NCI-H2196 treated with DMSO at 0.1 percent for 48 hours (cell line): ENCODE measurements at regions not wholly inside any gene's neighbourhood (a gene's known extent, or its start where the extent isn't known, plus 50 kb on each side); places are given as distances from the start of the nearest gene placed in this dataset.

ENCODE experiments used
- DNase-seq: peaks from one replicate; lab custom pipeline; 2025; ENCODE audit not compliant: unreplicated experiment; lab: John Stamatoyannopoulos, UW

- no peak for DNase-seq
Observed at GRCh38 chr2:129857200-129857599, 122.3 kb upstream of the RAB6C start.

- no peak for DNase-seq
Observed at GRCh38 chr2:129859175-129859574, 120.3 kb upstream of the RAB6C start.

GRCh38 chr2:129860088-129860487, 119.4 kb upstream of the RAB6C start:
- no peak for DNase-seq

DNA sequence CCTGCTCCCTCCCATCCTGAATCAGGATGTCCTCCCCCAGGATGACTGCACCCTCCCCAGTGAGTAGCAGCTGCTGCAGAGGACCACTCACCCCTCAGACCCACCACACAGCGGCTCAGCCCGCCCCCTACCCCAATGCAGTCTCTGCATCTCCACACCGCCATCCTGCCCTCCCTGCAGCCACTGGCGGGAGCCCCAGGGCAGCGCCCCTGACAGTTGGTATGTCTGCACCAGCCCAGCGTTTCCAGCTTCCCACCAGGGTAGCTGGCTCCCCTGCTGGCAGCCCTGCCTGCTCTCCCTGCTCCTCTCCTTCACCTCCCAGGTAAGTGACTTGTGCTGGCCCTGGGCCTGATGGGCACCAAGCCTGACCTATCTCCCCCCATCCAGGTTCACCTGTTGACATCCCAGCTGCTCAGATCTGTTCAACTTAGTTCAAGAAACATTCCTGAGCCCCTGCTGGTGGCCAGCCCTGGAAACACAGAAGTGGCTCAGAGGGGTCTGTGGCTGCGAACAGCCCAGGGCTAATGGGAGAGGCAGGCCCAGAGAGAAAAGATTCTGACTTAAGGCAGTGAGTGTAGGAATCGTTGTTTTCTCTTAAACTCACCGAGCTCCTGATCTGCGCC, 117.7 kb upstream of the RAB6C start:
- no peak for DNase-seq

- no peak for DNase-seq
Observed at GRCh38 chr2:129862668-129863067, 116.8 kb upstream of the RAB6C start.

- DNase-seq: no peak
Observed at GRCh38 chr2:129863350-129863749, 116.1 kb upstream of the RAB6C start.

- no peak for DNase-seq
Observed at GRCh38 chr2:129864719-129865118, 114.7 kb upstream of the RAB6C start.

- no peak for DNase-seq
Observed at GRCh38 chr2:129865976-129866375, 113.5 kb upstream of the RAB6C start.

DNA sequence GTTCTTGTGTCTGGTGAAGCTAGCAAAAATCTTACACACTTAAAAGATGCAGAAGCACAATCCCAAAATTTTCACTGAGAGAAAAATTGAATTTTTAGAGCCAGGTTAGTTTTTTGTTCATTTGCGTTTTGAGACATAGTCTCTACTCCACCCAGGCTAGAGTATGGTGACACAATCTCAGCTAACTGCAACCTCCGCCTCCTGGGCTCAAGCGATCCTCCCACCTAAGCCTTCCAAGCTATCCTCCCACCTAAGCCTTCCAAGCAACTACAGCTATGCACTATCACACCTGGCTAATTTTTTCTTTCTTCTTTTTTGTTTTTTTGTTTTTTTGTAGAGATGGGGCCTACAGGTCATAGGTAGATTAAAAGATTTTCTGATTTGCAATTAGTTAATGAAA, 113.1 kb upstream of the RAB6C start:
- DNase-seq: no peak

- no peak for DNase-seq
Observed at GRCh38 chr2:129868151-129868550, 111.3 kb upstream of the RAB6C start.

- no peak for DNase-seq
Observed at GRCh38 chr2:129870685-129871241, 108.7 kb upstream of the RAB6C start.

GRCh38 chr2:129872446-129872845, 107.0 kb upstream of the RAB6C start:
- DNase-seq: no peak

DNA sequence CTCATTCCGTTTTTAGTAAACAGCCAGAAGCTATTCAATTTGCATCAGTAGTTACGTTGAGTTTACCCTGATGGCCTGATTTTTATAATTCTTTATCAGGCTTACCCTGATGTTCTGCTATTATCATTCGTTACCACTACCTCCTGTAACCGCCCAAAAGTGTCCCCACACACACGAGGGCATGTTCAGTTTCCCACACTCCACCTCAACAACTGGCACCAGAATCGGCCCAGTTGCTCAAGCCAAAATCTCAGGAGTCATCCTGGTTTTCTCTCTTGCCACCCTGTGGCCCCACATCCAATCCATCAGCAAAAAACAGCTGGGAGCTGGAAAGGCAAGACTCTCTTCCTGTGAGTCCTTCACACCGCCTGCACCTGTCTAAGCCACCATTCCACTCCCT, 102.9 kb upstream of the RAB6C start:
- no peak for DNase-seq

- DNase-seq: peak; percentile 29
Observed at GRCh38 chr2:129877289-129877741, 102.2 kb upstream of the RAB6C start.

DNA sequence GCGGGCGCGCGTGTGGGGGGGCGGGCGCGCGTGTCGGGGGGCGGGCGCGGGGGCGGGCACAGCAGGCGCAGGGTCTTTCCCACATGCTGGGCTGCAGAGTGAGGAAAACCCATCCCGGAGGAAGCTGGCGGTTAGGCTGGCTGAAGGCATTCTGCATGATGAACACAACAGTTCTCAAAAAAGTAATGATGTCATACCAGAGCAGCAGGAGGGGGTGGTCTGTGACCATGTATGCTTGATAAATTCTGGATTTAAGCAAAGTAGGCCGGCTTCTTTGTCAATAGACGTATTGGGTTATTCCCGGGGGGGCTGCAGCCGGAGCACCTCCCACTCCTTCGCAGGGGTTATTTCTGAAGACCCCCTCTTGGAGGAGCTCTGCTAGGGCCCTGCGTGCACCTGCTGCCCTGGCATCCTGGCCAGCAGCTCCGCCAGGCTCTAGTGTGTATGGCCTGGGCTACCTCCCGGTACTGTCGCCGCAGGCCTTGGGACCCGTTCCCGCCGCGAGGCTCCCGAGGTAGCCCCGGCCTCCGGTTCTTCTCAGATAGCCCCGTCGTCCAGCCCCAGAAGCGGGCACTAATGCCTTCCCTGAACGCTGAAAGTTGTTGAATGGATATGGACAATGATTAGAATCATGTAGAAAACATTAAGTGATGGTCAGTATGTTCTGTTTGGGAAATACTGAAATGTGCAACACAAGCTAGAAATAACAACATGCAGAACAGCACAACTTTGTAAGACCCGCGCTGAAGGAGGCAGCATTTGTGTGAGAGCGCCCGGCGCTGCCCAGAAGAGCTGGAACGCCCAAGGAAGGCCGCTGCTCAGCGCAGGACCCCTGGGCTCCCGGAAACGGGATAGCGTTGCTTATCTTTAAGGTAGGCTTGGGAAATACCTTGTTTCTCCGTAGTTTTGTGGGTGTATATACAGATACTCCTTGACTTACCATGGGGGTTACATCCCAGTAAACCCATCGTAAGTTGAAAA, 101.4 kb upstream of the RAB6C start:
- no peak for DNase-seq

- no peak for DNase-seq
Observed at GRCh38 chr2:129879614-129880180, 99.8 kb upstream of the RAB6C start.

DNA sequence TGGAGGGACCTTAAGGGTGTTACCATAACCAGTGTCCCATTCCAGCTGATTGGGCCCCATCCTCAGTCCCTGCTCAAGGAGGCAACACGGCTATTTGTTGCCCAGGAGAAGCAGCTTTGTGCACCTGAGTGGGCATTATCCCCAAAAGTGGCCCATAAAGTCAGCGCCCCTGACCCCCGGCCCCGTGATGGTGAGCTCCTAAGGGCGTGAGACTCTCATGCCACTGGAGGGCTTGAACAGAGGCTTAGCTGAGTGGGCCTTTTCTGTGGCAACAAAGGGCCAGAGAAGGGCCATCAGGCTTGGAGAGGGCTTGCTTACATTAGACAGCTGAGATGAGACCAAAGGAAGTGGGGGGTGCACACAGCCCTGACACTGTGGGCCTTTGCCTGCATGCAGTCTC, 99.2 kb upstream of the RAB6C start:
- no peak for DNase-seq

DNA sequence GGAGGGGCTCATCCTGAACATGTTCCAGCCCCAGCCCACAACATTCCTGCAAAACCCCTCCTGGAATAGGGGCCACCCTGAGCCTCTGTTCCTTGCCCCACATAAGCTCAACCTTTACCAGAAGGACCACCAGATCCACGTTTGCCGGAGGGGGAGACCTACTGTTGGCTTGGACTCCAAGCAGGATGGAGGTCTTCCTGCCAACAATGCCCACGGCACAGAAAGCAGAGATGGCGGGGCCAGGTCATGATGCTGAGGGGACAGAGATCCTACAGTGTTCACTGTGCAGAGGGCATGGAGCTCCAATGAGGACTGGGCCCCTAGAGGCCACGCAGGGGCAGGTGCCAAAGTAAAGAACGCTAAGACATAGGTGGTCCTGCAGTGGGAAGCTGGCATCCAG, 98.5 kb upstream of the RAB6C start:
- DNase-seq: no peak

DNA sequence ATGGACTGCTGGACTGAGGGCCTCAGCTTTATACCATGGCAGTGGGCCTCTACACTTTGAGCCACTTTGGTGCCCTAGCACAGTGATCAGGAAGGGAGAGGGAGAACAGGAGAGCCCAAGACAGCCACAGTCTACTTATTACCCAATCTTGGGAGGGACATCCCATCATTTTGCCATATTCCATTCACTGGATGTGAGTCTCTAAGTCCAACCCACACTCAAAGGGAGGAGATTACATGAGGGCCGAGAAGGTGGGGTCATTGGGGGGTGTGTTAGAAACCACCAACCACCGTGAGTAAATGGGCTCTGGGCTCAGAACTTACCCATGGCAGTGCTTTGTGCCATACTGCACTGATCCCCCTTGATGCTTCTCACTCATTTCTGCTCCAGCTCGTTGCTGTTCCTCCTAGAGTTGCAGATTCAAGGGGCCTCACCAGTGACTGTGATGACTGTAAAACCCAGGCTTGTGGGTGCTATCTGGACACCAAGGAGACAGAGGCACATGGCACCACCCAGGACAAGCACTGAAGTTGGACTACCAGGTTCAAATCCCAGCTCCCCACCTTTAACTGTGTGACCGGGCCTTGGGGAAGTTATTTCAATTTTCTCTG, 97.6 kb upstream of the RAB6C start:
- DNase-seq: no peak

DNA sequence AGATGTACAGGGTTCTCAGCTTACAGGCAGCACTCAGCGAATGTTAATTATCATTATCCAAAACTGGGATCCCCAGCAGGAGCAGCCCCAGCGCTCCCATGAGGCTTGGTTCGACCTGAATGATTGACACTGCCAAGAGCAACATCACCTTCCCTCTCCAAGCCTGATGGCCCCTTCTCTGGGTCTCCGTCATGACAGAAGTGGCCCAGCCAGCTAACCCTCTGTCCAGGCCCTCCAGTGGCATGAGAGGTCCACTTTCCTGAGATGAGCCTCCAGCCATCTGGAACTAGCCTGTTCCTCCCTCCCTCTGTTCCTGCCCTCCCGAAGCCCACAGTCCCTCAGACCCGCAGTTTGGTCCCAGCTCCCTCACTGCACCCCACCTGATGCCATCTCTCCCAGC, 97.0 kb upstream of the RAB6C start:
- DNase-seq: no peak

DNA sequence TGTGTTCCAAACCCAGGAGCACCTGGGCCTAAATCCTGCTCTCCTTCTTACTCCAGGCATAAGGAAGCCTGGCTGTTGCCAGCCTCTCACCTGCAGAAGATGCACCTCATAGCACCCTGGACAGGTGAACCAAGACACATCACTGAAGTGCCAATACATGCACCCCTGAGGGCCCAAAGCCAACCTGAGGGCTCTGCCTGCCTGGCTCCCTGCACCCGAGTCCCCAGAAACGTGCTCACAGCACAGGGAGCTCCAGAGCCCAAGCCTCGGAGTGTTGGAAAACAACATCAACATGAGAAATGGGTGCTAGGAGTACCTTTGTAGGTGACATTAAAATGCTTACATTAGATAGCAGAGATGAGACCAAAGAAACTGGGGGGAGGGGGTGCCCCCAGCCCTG, 96.3 kb upstream of the RAB6C start:
- DNase-seq: no peak
